B cell (primary cell): ENCODE measurements at regions not wholly inside any gene's neighbourhood (a gene's known extent, or its start where the extent isn't known, plus 50 kb on each side); places are given as distances from the start of the nearest gene placed in this dataset.

Source experiments
- CTCF ChIP-seq: fragments of 200-600 bp; IDR thresholded peaks from one replicate; pipeline ENCODE4 v1.8.0; 2022; ENCODE audit warnings: antibody characterized with exemption, mild to moderate bottlenecking
- EZH2 ChIP-seq: IDR thresholded peaks from 2 replicates; pipeline ENCODE4 v1.6.1; 2012; ENCODE audit warnings: borderline replicate concordance, low read depth, mild to moderate bottlenecking, moderate library complexity, low read length; ENCODE audit not compliant: insufficient read depth, poor library complexity, severe bottlenecking

- TF ChIP-seq CTCF (no peak), EZH2 (no peak)
These were observed 146.6 kb upstream of the OTOS start for GRCh38 chr2:240287011-240287410.
